OCI-LY3 (cell line): ENCODE measurements at regions not wholly inside any gene's neighbourhood (a gene's known extent, or its start where the extent isn't known, plus 50 kb on each side); places are given as distances from the start of the nearest gene placed in this dataset.

Experiments
- H2AFZ ChIP-seq: fragments of 200-600, 300-600 bp; shearing (Covaris generic); 2 replicates; pipeline ENCODE4 v1.6.0; 2014; ENCODE audit warnings: antibody characterized with exemption, low read depth, low read length
- H3K27ac ChIP-seq: fragments of 200-600, 300-600 bp; sonication (generic); 2 replicates; pipeline ENCODE4 v1.5.1; 2014; ENCODE audit warnings: mild to moderate bottlenecking, low read length, moderate library complexity, mixed read lengths
- H3K27me3 ChIP-seq: fragments of 200-600, 300-600 bp; sonication (generic); 2 replicates; pipeline ENCODE4 v1.6.1; 2014; ENCODE audit warnings: low read depth, low read length, mixed read lengths
- H3K36me3 ChIP-seq: fragments of 200-600, 300-600 bp; sonication (generic); replicated peaks from 2 replicates; pipeline ENCODE3; 2014; ENCODE audit warnings: low read depth, low read length, mixed read lengths
- H3K4me1 ChIP-seq: fragments of 300-600, 200-600 bp; sonication (generic); 2 replicates; pipeline ENCODE4 v1.6.1; 2014; ENCODE audit warnings: low read length, mixed read lengths
- H3K4me2 ChIP-seq: fragments of 200-600, 300-600 bp; sonication (generic); 2 replicates; pipeline ENCODE4 v1.6.1; 2014; ENCODE audit warnings: low read length, mixed read lengths
- H3K4me3 ChIP-seq: fragments of 300-600, 200-600 bp; sonication (generic); 2 replicates; pipeline ENCODE4 v1.5.1; 2014; ENCODE audit warnings: antibody characterized with exemption, mild to moderate bottlenecking, low read length, moderate library complexity
- H3K79me2 ChIP-seq: fragments of 300-600, 200-600 bp; shearing (Covaris generic); 2 replicates; pipeline ENCODE4 v1.6.1; 2014; ENCODE audit warnings: mild to moderate bottlenecking, low read length, mixed read lengths
- H3K9ac ChIP-seq: fragments of 300-600, 200-600 bp; shearing (Covaris generic); 2 replicates; pipeline ENCODE4 v1.6.0; 2014; ENCODE audit warnings: mild to moderate bottlenecking, low read length, moderate library complexity
- H3K9me3 ChIP-seq: fragments of 200-600, 300-600 bp; shearing (Covaris generic); 2 replicates; pipeline ENCODE4 v1.6.1; 2014; ENCODE audit warnings: low read length, mixed read lengths; ENCODE audit not compliant: insufficient read depth
- H4K20me1 ChIP-seq: fragments of 200-600, 300-600 bp; sonication (generic); 2 replicates; pipeline ENCODE4 v1.6.1; 2016; ENCODE audit warnings: low read length, mixed read lengths; ENCODE audit not compliant: insufficient read depth
- CTCF ChIP-seq: fragments of 200-600, 300-600 bp; sonication (generic); IDR thresholded peaks from 2 replicates; pipeline ENCODE4 v1.5.1; 2014; ENCODE audit warnings: antibody characterized with exemption, low read length, low read depth
- EZH2phosphoT487 ChIP-seq: fragments of 200-600 bp; shearing (Covaris generic); IDR thresholded peaks from 2 replicates; pipeline ENCODE4 v1.6.1; 2018; ENCODE audit warnings: antibody characterized with exemption, mixed run types, low read depth

DNA sequence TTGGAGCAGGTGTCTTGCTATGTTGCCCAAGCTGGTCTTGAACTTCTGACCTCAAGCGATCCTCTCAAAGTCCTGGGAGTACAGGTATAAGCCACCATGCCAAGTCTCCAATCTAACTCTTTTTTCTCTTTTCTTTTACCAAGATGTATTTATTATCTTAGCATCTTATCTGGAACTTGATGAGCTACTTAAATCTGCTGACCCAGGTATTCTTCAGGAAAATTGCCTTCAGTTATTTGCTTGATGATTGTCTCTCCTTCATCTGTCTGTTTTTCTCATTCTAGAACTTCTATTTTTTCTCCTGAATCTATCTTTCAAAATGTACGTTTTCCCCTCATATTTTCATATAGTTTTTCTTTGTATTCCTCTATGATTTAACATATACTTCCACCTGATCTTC is 158.2 kb upstream of the DMAC1 start:
- H3K27ac ChIP-seq, result no peak overlapping the region
- H3K79me2 ChIP-seq, result no peaks in the 10 kb centered on the region
- H3K36me3 ChIP-seq, result no peaks in the 10 kb centered on the region
- H3K9me3 ChIP-seq, result no peaks in the 10 kb centered on the region
- H3K27me3 ChIP-seq, result no peaks in the 10 kb centered on the region
- H3K4me2 ChIP-seq, result no peak overlapping the region
- no peaks in the 10 kb centered on the region for H4K20me1 ChIP-seq
- no peaks in the 10 kb centered on the region for H3K4me1 ChIP-seq
- no peak overlapping the region for H3K4me3 ChIP-seq
- no peak overlapping the region for H2AFZ ChIP-seq
- no peak overlapping the region for H3K9ac ChIP-seq
- TF ChIP-seq EZH2phosphoT487 (no peak), CTCF (no peak)

GRCh38 chr9:7947577-7947976 is 148.0 kb upstream of the DMAC1 start:
- TF ChIP-seq CTCF (no peak), EZH2phosphoT487 (no peak)
- Histone ChIP-seq H2AFZ (no peak overlapping the region), H3K79me2 (no peaks in the 10 kb centered on the region), H4K20me1 (no peaks in the 10 kb centered on the region), H3K4me2 (no peak overlapping the region), H3K27me3 (no peaks in the 10 kb centered on the region), H3K36me3 (no peaks in the 10 kb centered on the region), H3K4me3 (no peak overlapping the region), H3K9ac (no peak overlapping the region), H3K9me3 (no peaks in the 10 kb centered on the region), H3K4me1 (no peaks in the 10 kb centered on the region), H3K27ac (no peak overlapping the region)

- no peak overlapping the region for H3K9ac ChIP-seq
- H3K27me3 ChIP-seq, result no peaks in the 10 kb centered on the region
- H3K4me1 ChIP-seq, result no peaks in the 10 kb centered on the region
- no peak overlapping the region for H2AFZ ChIP-seq
- no peak overlapping the region for H3K4me3 ChIP-seq
- no peaks in the 10 kb centered on the region for H3K36me3 ChIP-seq
- no peaks in the 10 kb centered on the region for H4K20me1 ChIP-seq
- no peaks in the 10 kb centered on the region for H3K79me2 ChIP-seq
- no peaks in the 10 kb centered on the region for H3K9me3 ChIP-seq
- no peak overlapping the region for H3K27ac ChIP-seq
- H3K4me2 ChIP-seq, result no peak overlapping the region
- TF ChIP-seq EZH2phosphoT487 (no peak), CTCF (no peak)
Observed at GRCh38 chr9:7946458-7946857, 146.9 kb upstream of the DMAC1 start.

- Histone ChIP-seq H2AFZ (no peak overlapping the region), H3K4me2 (no peak overlapping the region), H3K79me2 (no peaks in the 10 kb centered on the region), H3K4me3 (no peak overlapping the region), H4K20me1 (no peaks in the 10 kb centered on the region), H3K9me3 (peaks cover 5% of the 10 kb centered on the region; the same call in 1 of the 2 replicates), H3K9ac (no peak overlapping the region), H3K27ac (no peak overlapping the region), H3K27me3 (no peaks in the 10 kb centered on the region), H3K4me1 (no peaks in the 10 kb centered on the region), H3K36me3 (no peaks in the 10 kb centered on the region)
- TF ChIP-seq CTCF, result no peak
- TF ChIP-seq EZH2phosphoT487, result no peak
Observed at GRCh38 chr9:7944572-7944971, 145.0 kb upstream of the DMAC1 start.
